C4-2B (cell line): ENCODE measurements at regions not wholly inside any gene's neighbourhood (a gene's known extent, or its start where the extent isn't known, plus 50 kb on each side); places are given as distances from the start of the nearest gene placed in this dataset.
"Not testable (repeated sequence)": the region's sequence is repeated elsewhere in the genome, so short reads cannot be mapped to it uniquely, and the experiment has no call there.

Source experiments
- H3K27ac ChIP-seq: fragments of 450-650 bp; 2 replicates; pipeline ENCODE4 v1.5.1; 2017
- ZFX ChIP-seq: fragments of 450-650 bp; IDR thresholded peaks from 2 replicates; pipeline ENCODE4 v1.6.1; 2017
- TF ChIP-seq, protein P1 (sequence below): fragments of 450-650 bp; conservative IDR thresholded peaks from 2 replicates; pipeline ENCODE4 v1.5.1; 2017; ENCODE audit warnings: mild to moderate bottlenecking

DNA sequence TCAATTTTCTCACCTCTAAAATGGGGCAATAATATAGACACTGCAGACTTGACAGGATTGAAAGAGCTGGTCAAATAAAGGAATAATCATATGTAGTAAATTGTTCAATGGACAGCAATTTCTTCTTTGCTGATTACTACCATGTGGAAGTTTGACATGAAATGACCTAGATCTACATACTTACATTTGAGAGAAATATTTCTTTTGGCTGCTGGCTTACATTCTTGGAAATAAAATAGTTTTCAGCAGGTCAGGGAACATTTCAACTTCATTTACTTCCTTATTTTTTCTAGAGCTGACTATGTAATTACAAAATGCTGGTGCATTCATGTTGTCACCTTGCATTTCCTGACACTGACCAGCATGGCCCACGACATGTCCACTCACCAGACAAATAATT, 294.6 kb upstream of the MIR17HG start:
- no peak overlapping the region for H3K27ac ChIP-seq
- TF ChIP-seq, protein P1, sequence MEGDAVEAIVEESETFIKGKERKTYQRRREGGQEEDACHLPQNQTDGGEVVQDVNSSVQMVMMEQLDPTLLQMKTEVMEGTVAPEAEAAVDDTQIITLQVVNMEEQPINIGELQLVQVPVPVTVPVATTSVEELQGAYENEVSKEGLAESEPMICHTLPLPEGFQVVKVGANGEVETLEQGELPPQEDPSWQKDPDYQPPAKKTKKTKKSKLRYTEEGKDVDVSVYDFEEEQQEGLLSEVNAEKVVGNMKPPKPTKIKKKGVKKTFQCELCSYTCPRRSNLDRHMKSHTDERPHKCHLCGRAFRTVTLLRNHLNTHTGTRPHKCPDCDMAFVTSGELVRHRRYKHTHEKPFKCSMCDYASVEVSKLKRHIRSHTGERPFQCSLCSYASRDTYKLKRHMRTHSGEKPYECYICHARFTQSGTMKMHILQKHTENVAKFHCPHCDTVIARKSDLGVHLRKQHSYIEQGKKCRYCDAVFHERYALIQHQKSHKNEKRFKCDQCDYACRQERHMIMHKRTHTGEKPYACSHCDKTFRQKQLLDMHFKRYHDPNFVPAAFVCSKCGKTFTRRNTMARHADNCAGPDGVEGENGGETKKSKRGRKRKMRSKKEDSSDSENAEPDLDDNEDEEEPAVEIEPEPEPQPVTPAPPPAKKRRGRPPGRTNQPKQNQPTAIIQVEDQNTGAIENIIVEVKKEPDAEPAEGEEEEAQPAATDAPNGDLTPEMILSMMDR = no peak
- TF ChIP-seq ZFX = no peak

GRCh38 chr13:91053318-91054065, 294.0 kb upstream of the MIR17HG start:
- TF ChIP-seq, protein P1 = no peak
- TF ChIP-seq ZFX = no peak
- H3K27ac ChIP-seq = no peak overlapping the region

GRCh38 chr13:91054902-91055301, 292.6 kb upstream of the MIR17HG start:
- H3K27ac ChIP-seq = no peak overlapping the region
- no peak for TF ChIP-seq ZFX
- TF ChIP-seq, protein P1 = no peak

GRCh38 chr13:91056746-91057145, 290.7 kb upstream of the MIR17HG start:
- TF ChIP-seq ZFX = no peak
- TF ChIP-seq, protein P1 = no peak
- no peak overlapping the region for H3K27ac ChIP-seq

GRCh38 chr13:91057507-91057906, 290.0 kb upstream of the MIR17HG start:
- H3K27ac ChIP-seq = not testable (repeated sequence)

DNA sequence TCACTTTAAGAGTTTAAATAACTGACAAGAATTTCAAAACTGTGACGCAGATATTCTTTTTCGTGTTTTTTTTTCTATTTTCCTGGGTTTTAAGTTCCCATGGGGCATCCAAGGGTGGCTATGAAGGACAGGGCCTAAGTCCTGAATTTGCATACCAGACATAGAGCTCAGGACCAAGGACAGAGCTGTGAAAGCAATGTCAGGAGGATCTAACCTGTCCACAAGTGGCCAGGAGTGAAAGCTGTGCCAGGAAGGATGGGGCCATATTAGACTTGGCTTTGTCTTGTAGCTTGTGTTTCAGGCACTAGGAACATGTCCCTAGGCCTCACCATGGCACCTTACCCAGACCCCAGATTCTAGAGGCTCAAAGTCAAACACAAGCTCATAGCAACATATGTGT, 289.4 kb upstream of the MIR17HG start:
- no peak overlapping the region for H3K27ac ChIP-seq
- TF ChIP-seq ZFX = no peak
- TF ChIP-seq, protein P1 = no peak

- H3K27ac ChIP-seq = no peak overlapping the region
- TF ChIP-seq, protein P1 = no peak
- TF ChIP-seq ZFX = no peak
These were observed 288.6 kb upstream of the MIR17HG start for GRCh38 chr13:91058919-91059318.

GRCh38 chr13:91066745-91067144, 280.7 kb upstream of the MIR17HG start:
- no peak overlapping the region for H3K27ac ChIP-seq
- TF ChIP-seq, protein P1 = no peak
- no peak for TF ChIP-seq ZFX
